HG03442 (cell line): ENCODE measurements at regions not wholly inside any gene's neighbourhood (a gene's known extent, or its start where the extent isn't known, plus 50 kb on each side); places are given as distances from the start of the nearest gene placed in this dataset.
"Not testable (repeated sequence)": the region's sequence is repeated elsewhere in the genome, so short reads cannot be mapped to it uniquely, and the experiment has no call there.

Experiments used
- ATAC-seq: cut with Tn5 transposase; IDR thresholded peaks from one replicate; pipeline ENCODE4 v1.9.1; 2021; ENCODE audit warnings: mild to moderate bottlenecking, moderate library complexity; ENCODE audit not compliant: unreplicated experiment

GRCh38 chr3:137820366-137820765 is 56.3 kb downstream of the SOX14 start:
- no peak for ATAC-seq

- no peak for ATAC-seq
Measured at GRCh38 chr3:137835096-137835495, 71.0 kb downstream of the SOX14 start.

- no peak for ATAC-seq
Measured at GRCh38 chr3:137845194-137845593, 81.1 kb downstream of the SOX14 start.

GRCh38 chr3:137845666-137846065 is 81.6 kb downstream of the SOX14 start:
- ATAC-seq = no peak

GRCh38 chr3:137852391-137852830 is 88.3 kb downstream of the SOX14 start:
- ATAC-seq = no peak

- ATAC-seq = no peak
Measured at GRCh38 chr3:137854533-137855261, 90.6 kb downstream of the SOX14 start.

GRCh38 chr3:137866001-137866400 is 101.9 kb downstream of the SOX14 start:
- no peak for ATAC-seq

- no peak for ATAC-seq
Measured at GRCh38 chr3:137866933-137867332, 102.8 kb downstream of the SOX14 start.

GRCh38 chr3:137867611-137868010 is 103.5 kb downstream of the SOX14 start:
- no peak for ATAC-seq

- ATAC-seq = no peak
Measured at GRCh38 chr3:137869022-137869421, 104.9 kb downstream of the SOX14 start.

- not testable (repeated sequence) for ATAC-seq
Measured at GRCh38 chr3:137872589-137872988, 108.5 kb downstream of the SOX14 start.

GRCh38 chr3:137896842-137897241 is 113.1 kb upstream of the CLDN18 start:
- ATAC-seq = not testable (repeated sequence)

GRCh38 chr3:137906985-137907649 is 102.8 kb upstream of the CLDN18 start:
- ATAC-seq = no peak

GRCh38 chr3:137924628-137925027 is 85.3 kb upstream of the CLDN18 start:
- no peak for ATAC-seq

GRCh38 chr3:137925080-137925479 is 84.9 kb upstream of the CLDN18 start:
- no peak for ATAC-seq

- no peak for ATAC-seq
Measured at GRCh38 chr3:137926991-137927390, 83.0 kb upstream of the CLDN18 start.

- ATAC-seq = no peak
Measured at GRCh38 chr3:137930976-137931375, 79.0 kb upstream of the CLDN18 start.

- no peak for ATAC-seq
Measured at GRCh38 chr3:137938876-137939275, 71.1 kb upstream of the CLDN18 start.

- no peak for ATAC-seq
Measured at GRCh38 chr3:137944593-137944992, 65.4 kb upstream of the CLDN18 start.

- peak; percentile 57 for ATAC-seq
Measured at GRCh38 chr3:137946356-137946973, 63.5 kb upstream of the CLDN18 start.

GRCh38 chr3:137947117-137947516 is 62.8 kb upstream of the CLDN18 start:
- no peak for ATAC-seq
